Mesodermal cell (in vitro differentiated cells): ENCODE measurements at regions not wholly inside any gene's neighbourhood (a gene's known extent, or its start where the extent isn't known, plus 50 kb on each side); places are given as distances from the start of the nearest gene placed in this dataset.

Experiments
- H3K27ac ChIP-seq: 2 replicates; pipeline ENCODE4 v1.7.0; 2013; ENCODE audit warnings: mild to moderate bottlenecking, low read depth, low read length, moderate library complexity; ENCODE audit not compliant: severe bottlenecking
- H3K36me3 ChIP-seq: 2 replicates; pipeline ENCODE4 v1.7.1; 2013; ENCODE audit warnings: mild to moderate bottlenecking, low read length, moderate library complexity; ENCODE audit not compliant: control insufficient read depth, insufficient read depth
- H3K4me1 ChIP-seq: one replicate; pipeline ENCODE4 v1.7.1; 2013; ENCODE audit warnings: mild to moderate bottlenecking, low read length; ENCODE audit not compliant: insufficient read depth, control insufficient read depth, poor library complexity, severe bottlenecking
- H3K4me3 ChIP-seq: 2 replicates; pipeline ENCODE4 v1.7.0; 2013; ENCODE audit warnings: low read length, control low read depth, mild to moderate bottlenecking; ENCODE audit not compliant: insufficient read depth, poor library complexity, severe bottlenecking; ENCODE audit errors: extremely low read depth
- H3K9me3 ChIP-seq: 2 replicates; pipeline ENCODE4 v1.7.1; 2013; ENCODE audit warnings: mild to moderate bottlenecking, low read length, moderate library complexity; ENCODE audit not compliant: control insufficient read depth
- WGBS, 2 experiments: methylation state at CpG; one replicate each; pipeline ENCODE4 v1.1.5; 2013; ENCODE audit warnings: missing lambda C conversion rate in 2 of 2; ENCODE audit not compliant: insufficient coverage in 2 of 2; 5-methylcytosine and 5-hydroxymethylcytosine counted together

- H3K9me3 ChIP-seq = no peaks in the 10 kb centered on the region
- no peaks in the 10 kb centered on the region for H3K4me1 ChIP-seq
- no peaks in the 10 kb centered on the region for H3K36me3 ChIP-seq
- WGBS, 2 experiments = 81 to 85% methylated on average over 5 to 7 of the region's 7 CpGs
- H3K27ac ChIP-seq = no peak overlapping the region
- no peak overlapping the region for H3K4me3 ChIP-seq
Measured at GRCh38 chr6:90701146-90701781, 114.4 kb upstream of the MAP3K7 start.

GRCh38 chr6:90695316-90695715, 108.4 kb upstream of the MAP3K7 start:
- Histone ChIP-seq H3K4me1 (no peaks in the 10 kb centered on the region), H3K9me3 (no peaks in the 10 kb centered on the region), H3K27ac (no peak overlapping the region), H3K36me3 (no peaks in the 10 kb centered on the region), H3K4me3 (no peak overlapping the region)
- WGBS, 2 experiments = no CpG with 5 or more reads among the region's 3 CpGs

- H3K4me3 ChIP-seq = no peak overlapping the region
- no peak overlapping the region for H3K27ac ChIP-seq
- 91 to 93% methylated on average over 2 of the region's 2 CpGs for WGBS, 2 experiments
- H3K9me3 ChIP-seq = no peaks in the 10 kb centered on the region
- no peaks in the 10 kb centered on the region for H3K36me3 ChIP-seq
- no peaks in the 10 kb centered on the region for H3K4me1 ChIP-seq
Measured at GRCh38 chr6:90694802-90695201, 107.9 kb upstream of the MAP3K7 start.

GRCh38 chr6:90691823-90692222, 105.0 kb upstream of the MAP3K7 start:
- WGBS, 2 experiments = 74 to 80% methylated on average over 1 of the region's 1 CpG
- no peak overlapping the region for H3K27ac ChIP-seq
- no peaks in the 10 kb centered on the region for H3K4me1 ChIP-seq
- no peaks in the 10 kb centered on the region for H3K36me3 ChIP-seq
- H3K4me3 ChIP-seq = no peak overlapping the region
- H3K9me3 ChIP-seq = no peaks in the 10 kb centered on the region

- H3K36me3 ChIP-seq = no peaks in the 10 kb centered on the region
- no peaks in the 10 kb centered on the region for H3K4me1 ChIP-seq
- no peak overlapping the region for H3K27ac ChIP-seq
- no peaks in the 10 kb centered on the region for H3K9me3 ChIP-seq
- H3K4me3 ChIP-seq = no peak overlapping the region
Measured at GRCh38 chr6:90689172-90689571, 102.3 kb upstream of the MAP3K7 start.

- H3K9me3 ChIP-seq = no peaks in the 10 kb centered on the region
- WGBS, 2 experiments = 83% methylated on average over 1 of the region's 3 CpGs; no CpG with 5 or more reads in 1 of the 2 experiments
- no peaks in the 10 kb centered on the region for H3K36me3 ChIP-seq
- no peak overlapping the region for H3K27ac ChIP-seq
- H3K4me1 ChIP-seq = no peaks in the 10 kb centered on the region
- no peak overlapping the region for H3K4me3 ChIP-seq
Measured at GRCh38 chr6:90687775-90688380, 101.0 kb upstream of the MAP3K7 start.

GRCh38 chr6:90681863-90682262, 95.0 kb upstream of the MAP3K7 start:
- Histone ChIP-seq H3K9me3 (no peaks in the 10 kb centered on the region), H3K4me1 (no peaks in the 10 kb centered on the region), H3K36me3 (no peaks in the 10 kb centered on the region), H3K4me3 (no peak overlapping the region), H3K27ac (no peak overlapping the region)
- WGBS, 2 experiments = 89 to 90% methylated on average over 2 of the region's 2 CpGs

- no peaks in the 10 kb centered on the region for H3K9me3 ChIP-seq
- H3K4me3 ChIP-seq = no peak overlapping the region
- no peaks in the 10 kb centered on the region for H3K36me3 ChIP-seq
- WGBS, 2 experiments = 48 to 65% methylated on average over 6 to 9 of the region's 10 CpGs
- H3K27ac ChIP-seq = no peak overlapping the region
- H3K4me1 ChIP-seq = no peaks in the 10 kb centered on the region
Measured at GRCh38 chr6:90678049-90678779, 91.3 kb upstream of the MAP3K7 start.

- Histone ChIP-seq H3K9me3 (no peaks in the 10 kb centered on the region), H3K4me3 (no peak overlapping the region), H3K4me1 (no peaks in the 10 kb centered on the region), H3K27ac (no peak overlapping the region), H3K36me3 (no peaks in the 10 kb centered on the region)
- WGBS, 2 experiments = 60% methylated on average over 1 of the region's 4 CpGs; no CpG with 5 or more reads in 1 of the 2 experiments
Measured at GRCh38 chr6:90677440-90677839, 90.6 kb upstream of the MAP3K7 start.

- H3K9me3 ChIP-seq = no peaks in the 10 kb centered on the region
- no peak overlapping the region for H3K27ac ChIP-seq
- no peaks in the 10 kb centered on the region for H3K36me3 ChIP-seq
- WGBS, 2 experiments = 59 to 65% methylated on average over 3 to 4 of the region's 7 CpGs
- H3K4me3 ChIP-seq = no peak overlapping the region
- H3K4me1 ChIP-seq = no peaks in the 10 kb centered on the region
Measured at GRCh38 chr6:90676516-90677300, 89.8 kb upstream of the MAP3K7 start.
